ENCODE measurements at regions not wholly inside any gene's neighbourhood (a gene's known extent, or its start where the extent isn't known, plus 50 kb on each side); places are given as distances from the start of the nearest gene placed in this dataset.

DNA sequence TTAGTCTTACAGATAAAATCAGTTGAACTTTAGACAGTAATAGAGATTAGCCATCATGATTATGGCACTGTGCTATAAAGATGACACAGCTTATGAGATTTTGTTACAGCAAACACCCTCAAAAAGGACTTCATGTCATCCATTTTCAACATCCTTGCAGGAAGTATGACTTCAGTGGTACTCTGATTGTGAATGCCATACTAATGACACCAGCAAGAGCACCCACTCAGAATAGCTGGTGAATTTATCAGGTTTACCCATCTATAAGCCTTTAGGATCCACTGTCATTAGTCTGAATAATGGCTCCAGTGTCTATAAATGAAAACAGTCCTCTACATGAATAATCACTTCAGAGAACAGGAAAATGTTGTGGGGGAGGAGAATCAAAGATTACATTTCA, 615.2 kb downstream of the RPS29 start:
- ATAC-seq (no peak), DNase-seq (no peak)
- Histone ChIP-seq H3K9me3 (no peaks in the 10 kb centered on the region), H3K4me1 (no peaks in the 10 kb centered on the region), H3K27ac (no peak overlapping the region), H3K27me3 (ENCODE audit: insufficient read depth in 3 of 3, low read length in 2 of 3) (no peaks in the 10 kb centered on the region), H3K36me3 (ENCODE audit: insufficient read depth in 1 of 2, low read depth in 1 of 2) (no peaks in the 10 kb centered on the region), H3K4me3 (no peak overlapping the region)
- intact Hi-C loops (cut with DNase I), result no loop called here
- TF ChIP-seq, protein P1, sequence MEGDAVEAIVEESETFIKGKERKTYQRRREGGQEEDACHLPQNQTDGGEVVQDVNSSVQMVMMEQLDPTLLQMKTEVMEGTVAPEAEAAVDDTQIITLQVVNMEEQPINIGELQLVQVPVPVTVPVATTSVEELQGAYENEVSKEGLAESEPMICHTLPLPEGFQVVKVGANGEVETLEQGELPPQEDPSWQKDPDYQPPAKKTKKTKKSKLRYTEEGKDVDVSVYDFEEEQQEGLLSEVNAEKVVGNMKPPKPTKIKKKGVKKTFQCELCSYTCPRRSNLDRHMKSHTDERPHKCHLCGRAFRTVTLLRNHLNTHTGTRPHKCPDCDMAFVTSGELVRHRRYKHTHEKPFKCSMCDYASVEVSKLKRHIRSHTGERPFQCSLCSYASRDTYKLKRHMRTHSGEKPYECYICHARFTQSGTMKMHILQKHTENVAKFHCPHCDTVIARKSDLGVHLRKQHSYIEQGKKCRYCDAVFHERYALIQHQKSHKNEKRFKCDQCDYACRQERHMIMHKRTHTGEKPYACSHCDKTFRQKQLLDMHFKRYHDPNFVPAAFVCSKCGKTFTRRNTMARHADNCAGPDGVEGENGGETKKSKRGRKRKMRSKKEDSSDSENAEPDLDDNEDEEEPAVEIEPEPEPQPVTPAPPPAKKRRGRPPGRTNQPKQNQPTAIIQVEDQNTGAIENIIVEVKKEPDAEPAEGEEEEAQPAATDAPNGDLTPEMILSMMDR (IDR thresholded peaks at IDR 0.05), result no peak

DNA sequence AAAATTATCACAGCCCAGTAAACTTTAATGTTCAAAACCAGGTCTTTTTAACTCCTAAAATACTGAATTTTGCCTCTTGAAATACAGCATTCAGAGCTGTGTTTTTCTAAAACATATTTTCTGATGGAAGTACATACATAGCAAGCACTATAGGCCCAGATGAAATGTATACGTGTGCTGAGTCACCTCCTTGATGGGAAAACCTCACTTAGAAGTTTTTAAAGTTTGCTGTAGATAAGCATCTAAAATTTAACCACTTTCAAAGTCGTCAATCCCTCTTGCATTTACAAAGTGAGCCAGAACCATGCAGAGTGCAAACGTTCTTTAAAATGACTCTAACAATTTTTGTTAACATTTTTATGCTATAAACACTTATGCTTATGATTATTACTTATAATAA, 618.8 kb downstream of the RPS29 start:
- WGBS, 3 donors, result 38 to 51% (median 44%) methylated on average over 3 of the region's 3 CpGs
- intact Hi-C loops (cut with DNase I), result no loop called here

DNA sequence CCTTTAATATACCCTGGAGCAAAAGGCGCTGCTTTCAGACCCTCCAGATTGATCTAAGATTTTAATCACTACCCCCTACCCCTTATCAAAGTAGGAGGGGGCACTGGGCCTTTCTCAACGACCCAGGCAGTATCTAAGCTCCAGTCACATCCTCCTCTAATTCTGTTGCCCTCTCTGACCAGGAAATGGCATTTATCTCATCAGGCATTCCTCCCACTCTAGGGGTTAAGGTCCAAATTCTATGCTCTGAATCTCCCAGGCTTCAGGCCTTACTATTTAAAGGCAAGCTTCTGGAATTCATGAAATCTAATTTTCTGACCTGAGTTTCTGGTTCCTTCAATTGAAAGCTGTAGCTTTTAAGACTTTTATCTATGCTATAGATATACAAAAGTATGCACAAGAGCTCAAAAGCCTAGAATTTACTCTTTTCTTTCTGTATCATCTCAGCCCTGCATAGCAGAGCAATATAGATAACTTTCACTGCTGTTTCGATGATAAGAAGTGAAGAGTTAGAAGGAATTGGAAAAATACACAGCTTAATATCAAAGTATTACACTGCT, 622.9 kb downstream of the RPS29 start:
- H3K27me3 ChIP-seq (ENCODE audit: insufficient read depth in 3 of 3, low read length in 2 of 3), result no peaks in the 10 kb centered on the region
- H3K4me3 ChIP-seq, result no peak overlapping the region
- H3K36me3 ChIP-seq (ENCODE audit: insufficient read depth in 1 of 2, low read depth in 1 of 2), result no peaks in the 10 kb centered on the region
- H3K9me3 ChIP-seq, result no peaks in the 10 kb centered on the region
- TF ChIP-seq, protein P1 (IDR thresholded peaks at IDR 0.05), result no peak
- no peak for DNase-seq
- intact Hi-C loops (cut with DNase I), result no loop called here
- no peaks in the 10 kb centered on the region for H3K4me1 ChIP-seq
- no peak for ATAC-seq
- no peak overlapping the region for H3K27ac ChIP-seq
- 67 to 73% (median 67%) methylated on average over 3 of the region's 3 CpGs for WGBS, 3 donors

More for the DNA sequence above, 618.8 kb downstream of the RPS29 start:
- Histone ChIP-seq H3K36me3 (ENCODE audit: insufficient read depth in 1 of 2, low read depth in 1 of 2) (no peaks in the 10 kb centered on the region), H3K27ac (no peak overlapping the region), H3K4me3 (no peak overlapping the region), H3K4me1 (no peaks in the 10 kb centered on the region), H3K9me3 (no peaks in the 10 kb centered on the region), H3K27me3 (ENCODE audit: insufficient read depth in 3 of 3, low read length in 2 of 3) (no peaks in the 10 kb centered on the region)
- no peak for DNase-seq
- ATAC-seq, result no peak
- TF ChIP-seq, protein P1 (IDR thresholded peaks at IDR 0.05), result no peak

DNA sequence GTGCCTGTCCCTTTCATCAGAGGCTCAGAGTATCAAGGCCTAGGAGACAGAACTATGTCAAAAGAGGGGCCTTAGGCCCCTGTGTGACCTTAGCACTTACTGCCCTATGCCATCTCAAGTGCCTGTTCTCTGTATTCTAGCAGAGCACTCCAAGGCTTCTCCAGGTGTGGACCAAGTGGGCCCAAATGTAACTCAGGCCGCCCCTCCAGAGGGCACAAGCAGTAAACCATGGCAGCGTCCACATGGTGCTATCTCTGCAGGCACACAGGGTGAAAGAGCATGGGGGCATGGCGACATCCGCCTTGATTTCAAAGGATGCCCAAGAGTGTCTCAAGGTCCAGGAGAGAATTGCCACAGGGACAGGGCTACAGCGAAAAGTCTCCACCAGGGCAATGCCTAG, 628.7 kb downstream of the RPS29 start:
- WGBS, 3 donors, result 96% methylated on average over 5 of the region's 5 CpGs

DNA sequence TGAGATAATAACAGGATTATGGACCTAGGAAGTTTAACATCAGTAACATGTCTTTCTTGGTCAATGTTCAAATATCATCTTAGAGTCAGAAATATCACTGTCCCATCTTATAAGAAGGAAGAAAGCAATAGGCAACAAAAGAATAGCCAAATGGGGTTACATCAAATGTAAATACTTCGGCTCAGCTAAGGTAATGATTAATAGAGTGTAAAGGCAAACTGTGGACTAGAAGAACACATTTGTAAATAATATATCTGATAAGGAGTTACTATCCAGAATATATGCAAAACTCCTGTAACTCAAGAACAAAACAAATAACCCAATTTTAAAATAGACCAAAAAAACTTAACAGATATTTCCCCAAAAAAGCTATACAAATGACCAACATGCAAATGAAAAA, 630.3 kb downstream of the RPS29 start:
- H3K36me3 ChIP-seq (ENCODE audit: insufficient read depth in 1 of 2, low read depth in 1 of 2), result no peaks in the 10 kb centered on the region
- H3K27me3 ChIP-seq (ENCODE audit: insufficient read depth in 3 of 3, low read length in 2 of 3), result no peaks in the 10 kb centered on the region
- intact Hi-C loops (cut with DNase I), result no loop called here
- no peak overlapping the region for H3K4me3 ChIP-seq
- no peaks in the 10 kb centered on the region for H3K9me3 ChIP-seq
- 90 to 96% (median 96%) methylated on average over 1 of the region's 1 CpG for WGBS, 3 donors
- ATAC-seq (no peak), DNase-seq (no peak)
- H3K4me1 ChIP-seq, result no peaks in the 10 kb centered on the region
- H3K27ac ChIP-seq, result no peak overlapping the region
- TF ChIP-seq, protein P1 (IDR thresholded peaks at IDR 0.05), result no peak

More for the DNA sequence above, 628.7 kb downstream of the RPS29 start:
- TF ChIP-seq, protein P1 (IDR thresholded peaks at IDR 0.05), result no peak
- ATAC-seq, result no peak
- no peaks in the 10 kb centered on the region for H3K27me3 ChIP-seq (ENCODE audit: insufficient read depth in 3 of 3, low read length in 2 of 3)
- DNase-seq, result no peak
- intact Hi-C loops (cut with DNase I), result no loop called here
- no peaks in the 10 kb centered on the region for H3K9me3 ChIP-seq
- no peaks in the 10 kb centered on the region for H3K36me3 ChIP-seq (ENCODE audit: insufficient read depth in 1 of 2, low read depth in 1 of 2)
- H3K27ac ChIP-seq, result no peak overlapping the region
- no peaks in the 10 kb centered on the region for H3K4me1 ChIP-seq
- no peak overlapping the region for H3K4me3 ChIP-seq

Data from psoas muscle (tissue), 7 donors.